H9 (cell line): ENCODE measurements at regions not wholly inside any gene's neighbourhood (a gene's known extent, or its start where the extent isn't known, plus 50 kb on each side); places are given as distances from the start of the nearest gene placed in this dataset.
A peak's percentile ranks its signal among the peaks of the same experiment; 100 is the strongest.

Source experiments
- DNase-seq: peaks from one replicate; pipeline ENCODE4 v3.0.0-alpha.2; 2017
- H2AFZ ChIP-seq: one replicate; pipeline ENCODE4 v1.6.1; 2013; ENCODE audit warnings: mild to moderate bottlenecking, low read length, control low read depth, moderate library complexity
- H2AK5ac ChIP-seq: 2 replicates; pipeline ENCODE4 v1.6.1; 2013; ENCODE audit warnings: low read length, control low read depth, mixed read lengths; ENCODE audit not compliant: insufficient read length
- H2BK120ac ChIP-seq: one replicate; pipeline ENCODE4 v1.6.1; 2013; ENCODE audit warnings: low read depth, mild to moderate bottlenecking, low read length, control low read depth, inconsistent platforms; ENCODE audit not compliant: poor library complexity, severe bottlenecking
- H2BK12ac ChIP-seq: 2 replicates; pipeline ENCODE4 v1.6.1; 2013; ENCODE audit warnings: low read length, control low read depth, mixed read lengths, low read depth; ENCODE audit not compliant: insufficient read length
- H2BK15ac ChIP-seq: 2 replicates; pipeline ENCODE4 v1.6.1; 2013; ENCODE audit warnings: low read depth, low read length, control low read depth
- H2BK20ac ChIP-seq: one replicate; pipeline ENCODE4 v1.6.1; 2013; ENCODE audit warnings: low read depth, mild to moderate bottlenecking, low read length, control low read depth, inconsistent platforms; ENCODE audit not compliant: poor library complexity, severe bottlenecking
- H2BK5ac ChIP-seq: 2 replicates; pipeline ENCODE4 v1.6.1; 2013; ENCODE audit warnings: low read length, control low read depth, mixed read lengths; ENCODE audit not compliant: insufficient read length
- H3K14ac ChIP-seq: 2 replicates; pipeline ENCODE4 v1.6.1; 2013; ENCODE audit warnings: low read length, control low read depth; ENCODE audit not compliant: insufficient read depth
- H3K18ac ChIP-seq: 2 replicates; pipeline ENCODE4 v1.6.1; 2013; ENCODE audit warnings: low read depth, mild to moderate bottlenecking, mixed read lengths, low read length, control low read depth; ENCODE audit not compliant: insufficient read length
- H3K23ac ChIP-seq: 2 replicates; pipeline ENCODE4 v1.6.1; 2013; ENCODE audit warnings: low read length, control low read depth, mixed read lengths, low read depth; ENCODE audit not compliant: insufficient read length
- H3K23me2 ChIP-seq: 2 replicates; pipeline ENCODE4 v1.6.1; 2013; ENCODE audit warnings: low read depth, mild to moderate bottlenecking, mixed read lengths, low read length, control low read depth; ENCODE audit not compliant: insufficient read length, poor library complexity, severe bottlenecking
- H3K27ac ChIP-seq: 2 replicates; pipeline ENCODE4 v1.5.1; 2013; ENCODE audit warnings: low read length, control low read depth, mixed read lengths, low read depth; ENCODE audit not compliant: insufficient read length
- H3K27me3 ChIP-seq: 2 replicates; pipeline ENCODE4 v1.6.1; 2013; ENCODE audit warnings: low read length, control low read depth, inconsistent platforms; ENCODE audit not compliant: insufficient read depth
- H3K4ac ChIP-seq: 2 replicates; pipeline ENCODE4 v1.6.1; 2013; ENCODE audit warnings: low read depth, mild to moderate bottlenecking, control low read depth, inconsistent platforms, low read length, moderate library complexity
- H3K4me1 ChIP-seq: 2 replicates; pipeline ENCODE4 v1.6.1; 2013; ENCODE audit warnings: low read length, control low read depth, inconsistent platforms; ENCODE audit not compliant: insufficient read depth
- H3K4me2 ChIP-seq: 2 replicates; pipeline ENCODE4 v1.6.1; 2013; ENCODE audit warnings: low read length, control low read depth, mixed read lengths; ENCODE audit not compliant: insufficient read length, insufficient read depth
- H3K56ac ChIP-seq: 2 replicates; pipeline ENCODE4 v1.6.1; 2013; ENCODE audit warnings: low read depth, mild to moderate bottlenecking, mixed read lengths, low read length, control low read depth; ENCODE audit not compliant: insufficient read length
- H3K79me1 ChIP-seq: 2 replicates; pipeline ENCODE4 v1.6.1; 2013; ENCODE audit warnings: low read depth, mild to moderate bottlenecking, moderate library complexity, low read length, control low read depth, inconsistent platforms; ENCODE audit not compliant: insufficient read depth, poor library complexity, severe bottlenecking
- H3K79me2 ChIP-seq: 2 replicates; pipeline ENCODE4 v1.6.1; 2013; ENCODE audit warnings: low read length, control low read depth, inconsistent platforms; ENCODE audit not compliant: insufficient read depth
- H3K9ac ChIP-seq: 2 replicates; pipeline ENCODE4 v1.6.1; 2013; ENCODE audit warnings: low read length, control low read depth, mixed read lengths; ENCODE audit not compliant: insufficient read length; ENCODE audit errors: extremely low read depth
- H3K9me3 ChIP-seq: one replicate; pipeline ENCODE4 v1.6.1; 2013; ENCODE audit warnings: low read depth, low read length, inconsistent platforms; ENCODE audit not compliant: control insufficient read depth
- H3T11ph ChIP-seq: one replicate; pipeline ENCODE4 v1.6.1; 2013; ENCODE audit warnings: mild to moderate bottlenecking, low read length, control low read depth, inconsistent platforms
- H4K20me1 ChIP-seq: one replicate; pipeline ENCODE4 v1.6.1; 2013; ENCODE audit not compliant: control insufficient read depth, insufficient read length, insufficient read depth
- H4K5ac ChIP-seq: 2 replicates; pipeline ENCODE4 v1.6.1; 2013; ENCODE audit warnings: low read depth, mild to moderate bottlenecking, mixed read lengths, low read length, control low read depth; ENCODE audit not compliant: insufficient read length
- H4K8ac ChIP-seq: replicated peaks from 2 replicates; pipeline ENCODE4 v1.6.1; 2013; ENCODE audit warnings: low read length, control low read depth, mixed read lengths, low read depth; ENCODE audit not compliant: insufficient read length
- H4K91ac ChIP-seq: 2 replicates; pipeline ENCODE4 v1.6.1; 2013; ENCODE audit warnings: low read depth, mild to moderate bottlenecking, moderate library complexity, mixed read lengths, low read length, control low read depth; ENCODE audit not compliant: insufficient read length
- H3K27ac Mint-ChIP-seq, 3 experiments: 2 replicates in 2 of 3; 3 replicates in 1 of 3; pipeline ENCODE4 v1.8.0; 2020 to 2021; ENCODE audit warnings: mixed read lengths in 3 of 3, mild to moderate bottlenecking in 1 of 3, moderate library complexity in 1 of 3
- H3K27me3 Mint-ChIP-seq: 2 replicates; pipeline ENCODE4 v1.8.0; 2021; ENCODE audit warnings: low read depth, mild to moderate bottlenecking, moderate library complexity, mixed read lengths
- H3K36me3 Mint-ChIP-seq, 3 experiments: 2 replicates in 2 of 3; 3 replicates in 1 of 3; pipeline ENCODE4 v1.8.0; 2020 to 2021; ENCODE audit warnings: low read depth in 3 of 3, mixed read lengths in 3 of 3; ENCODE audit not compliant: insufficient read depth in 1 of 3
- H3K4me1 Mint-ChIP-seq, 2 experiments: 2 replicates each; pipeline ENCODE4 v1.8.0; 2020; ENCODE audit warnings: mixed read lengths in 2 of 2
- H3K4me3 Mint-ChIP-seq, 2 experiments: 2 replicates in 1 of 2; 3 replicates in 1 of 2; pipeline ENCODE4 v1.8.0; 2020 to 2021; ENCODE audit warnings: mild to moderate bottlenecking in 2 of 2, mixed read lengths in 2 of 2, moderate library complexity in 1 of 2
- H3K9me3 Mint-ChIP-seq, 2 experiments: 2 replicates in 1 of 2; 3 replicates in 1 of 2; pipeline ENCODE4 v1.8.0; 2020; ENCODE audit warnings: mild to moderate bottlenecking in 2 of 2, mixed read lengths in 2 of 2, moderate library complexity in 1 of 2
- WGBS: extraction: QIAGEN DNeasy Blood & Tissue Kit; methylation state at CpG from one replicate; pipeline ENCODE4 v1.1.7; 2013; ENCODE audit warnings: missing lambda C conversion rate, low lambda C conversion rate, mixed read lengths; ENCODE audit not compliant: insufficient read length; ENCODE audit errors: extremely low coverage; 5-methylcytosine and 5-hydroxymethylcytosine counted together
- TF ChIP-seq, protein P1 (sequence below): fragments of 200-600 bp; sonication (generic); conservative IDR thresholded peaks from 3 replicates; pipeline ENCODE4 v1.8.0; 2021; ENCODE audit warnings: antibody characterized with exemption, mild to moderate bottlenecking

DNA sequence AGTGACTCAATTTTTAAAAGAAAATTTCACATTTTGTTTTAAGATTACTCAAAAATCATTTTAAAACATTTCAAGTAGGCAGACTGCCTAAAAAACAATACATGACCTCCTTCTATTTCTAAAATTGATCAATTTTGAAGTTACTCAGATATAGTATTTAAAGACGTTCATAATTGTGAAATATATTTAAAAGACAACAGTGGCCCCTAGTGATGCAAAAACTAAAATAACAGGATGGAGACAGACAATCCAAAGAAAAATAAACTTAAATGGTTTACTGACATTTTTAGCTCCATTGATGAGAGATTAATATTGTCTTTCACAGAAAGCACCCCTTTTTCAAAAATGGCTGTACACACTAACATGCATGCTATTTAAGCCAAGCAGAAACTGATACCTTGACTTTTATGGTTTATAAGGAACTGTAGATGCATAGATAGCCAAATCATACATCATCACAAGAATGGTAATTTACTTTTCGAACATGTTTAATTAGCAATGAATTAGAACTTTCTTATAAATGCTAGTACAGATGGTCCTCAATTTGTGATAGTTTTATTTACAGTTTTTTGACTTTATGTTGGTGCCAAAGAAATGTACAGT is 69.8 kb upstream of the FAT4 start:
- Histone ChIP-seq H3K23me2 (no peaks in the 10 kb centered on the region), H2BK15ac (no peak overlapping the region), H3K9ac (no peak overlapping the region), H2AFZ (no peak overlapping the region), H4K91ac (no peak overlapping the region), H2BK120ac (no peak overlapping the region), H3K4me1 (no peaks in the 10 kb centered on the region), H3K14ac (no peak overlapping the region), H3K56ac (no peak overlapping the region), H2BK20ac (no peak overlapping the region), H4K5ac (no peak overlapping the region), H3K79me1 (no peaks in the 10 kb centered on the region), H3K23ac (no peak overlapping the region), H4K8ac (no peak overlapping the region), H2BK12ac (no peak overlapping the region), H3K27ac (no peak overlapping the region), H3K18ac (no peak overlapping the region), H4K20me1 (no peaks in the 10 kb centered on the region), H3K27me3 (no peaks in the 10 kb centered on the region), H3T11ph (no peak overlapping the region), H3K79me2 (no peaks in the 10 kb centered on the region), H2BK5ac (no peak overlapping the region), H2AK5ac (no peak overlapping the region), H3K4ac (no peak overlapping the region), H3K9me3 (no peaks in the 10 kb centered on the region), H3K4me2 (no peak overlapping the region)
- Mint-ChIP-seq H3K9me3 (no peaks in the 10 kb centered on the region; a peak in 1 of 5 replicates), H3K27me3 (no peaks in the 10 kb centered on the region), H3K27ac (no peak overlapping the region), H3K4me1 (no peaks in the 10 kb centered on the region; a peak in 1 of 4 replicates), H3K36me3 (peaks cover 0 to 9% (median 0%) of the 10 kb centered on the region in 3 experiments; a peak in 1 of 7 replicates), H3K4me3 (no peak overlapping the region)
- DNase-seq = no peak
- TF ChIP-seq, protein P1, sequence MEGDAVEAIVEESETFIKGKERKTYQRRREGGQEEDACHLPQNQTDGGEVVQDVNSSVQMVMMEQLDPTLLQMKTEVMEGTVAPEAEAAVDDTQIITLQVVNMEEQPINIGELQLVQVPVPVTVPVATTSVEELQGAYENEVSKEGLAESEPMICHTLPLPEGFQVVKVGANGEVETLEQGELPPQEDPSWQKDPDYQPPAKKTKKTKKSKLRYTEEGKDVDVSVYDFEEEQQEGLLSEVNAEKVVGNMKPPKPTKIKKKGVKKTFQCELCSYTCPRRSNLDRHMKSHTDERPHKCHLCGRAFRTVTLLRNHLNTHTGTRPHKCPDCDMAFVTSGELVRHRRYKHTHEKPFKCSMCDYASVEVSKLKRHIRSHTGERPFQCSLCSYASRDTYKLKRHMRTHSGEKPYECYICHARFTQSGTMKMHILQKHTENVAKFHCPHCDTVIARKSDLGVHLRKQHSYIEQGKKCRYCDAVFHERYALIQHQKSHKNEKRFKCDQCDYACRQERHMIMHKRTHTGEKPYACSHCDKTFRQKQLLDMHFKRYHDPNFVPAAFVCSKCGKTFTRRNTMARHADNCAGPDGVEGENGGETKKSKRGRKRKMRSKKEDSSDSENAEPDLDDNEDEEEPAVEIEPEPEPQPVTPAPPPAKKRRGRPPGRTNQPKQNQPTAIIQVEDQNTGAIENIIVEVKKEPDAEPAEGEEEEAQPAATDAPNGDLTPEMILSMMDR = peak; percentile 63; the same call in 2 of the 3 replicates
- WGBS = no CpG with 5 or more reads among the region's 2 CpGs
